Transverse colon (tissue), 4 donors: ENCODE measurements at regions not wholly inside any gene's neighbourhood (a gene's known extent, or its start where the extent isn't known, plus 50 kb on each side); places are given as distances from the start of the nearest gene placed in this dataset.

ENCODE experiments used
- DNase-seq: peaks from one replicate; pipeline ENCODE4 v3.0.0-alpha.2; 2019
- H3K27ac ChIP-seq, 4 donors: fragments of 200-600 bp; sonication (generic); 2 replicates each; pipeline ENCODE4 v1.5.1; 2016 to 2018; ENCODE audit warnings: inconsistent platforms in 4 of 4
- H3K27me3 ChIP-seq: fragments of 200-600 bp; sonication (generic); 2 replicates; pipeline ENCODE4 v1.5.1; 2017; ENCODE audit warnings: inconsistent platforms
- H3K36me3 ChIP-seq, 4 donors: fragments of 200-600 bp; sonication (generic); 2 replicates each; pipeline ENCODE4 v1.5.1; 2017 to 2019; ENCODE audit warnings: inconsistent platforms in 4 of 4
- H3K4me1 ChIP-seq, 4 donors: fragments of 200-600 bp; sonication (generic); 2 replicates each; pipeline ENCODE4 v1.5.1; 2017 to 2020; ENCODE audit warnings: inconsistent platforms in 4 of 4
- H3K4me3 ChIP-seq, 4 donors: fragments of 200-600 bp; sonication (generic); 1 replicate in 1 of 4; 2 replicates in 3 of 4; pipeline versions ENCODE4 v1.5.1 to v1.6.1; 2017 to 2019; ENCODE audit warnings: inconsistent platforms in 4 of 4
- H3K9me3 ChIP-seq, 2 donors: fragments of 200-600 bp; sonication (generic); 2 replicates each; pipeline ENCODE4 v1.5.1; 2017 to 2019; ENCODE audit warnings: inconsistent platforms in 2 of 2
- EP300 ChIP-seq: sonication (generic); formaldehyde crosslinking; IDR thresholded peaks from one replicate; pipeline ENCODE4 v1.6.1; 2017; ENCODE audit warnings: antibody characterized with exemption, low read depth
- POLR2A ChIP-seq: fragments of 450-650 bp; IDR thresholded peaks from one replicate; pipeline ENCODE4 v1.6.1; 2016; ENCODE audit warnings: antibody characterized with exemption, mild to moderate bottlenecking, moderate library complexity
- POLR2AphosphoS5 ChIP-seq, 3 donors: sonication (generic); formaldehyde crosslinking; IDR thresholded peaks; one replicate each; pipeline ENCODE4 v1.6.1; 2016; ENCODE audit warnings: antibody characterized with exemption in 3 of 3
- WGBS, 2 donors: methylation state at CpG; one replicate each; pipeline ENCODE4 v1.1.5; 2018; ENCODE audit warnings: low coverage in 1 of 2; 5-methylcytosine and 5-hydroxymethylcytosine counted together
- in situ Hi-C, 4 donors: fragments of 200-750 bp; cut with MboI; loops; one replicate each; pipeline versions ENCODE4 v1.15.0 to v1.15.1; 2017; ENCODE audit warnings: low sequenced_read_pairs in 3 of 4, low pct_ligation_motif_present in 1 of 4, low pct_unique_long_range_greater_than_20kb in 1 of 4
- intact Hi-C: fragments of 100-400 bp; cut with DNase I; formaldehyde crosslinking; loops from one replicate; pipeline ENCODE4 v1.15.1; 2023; ENCODE audit warnings: low total_unique reads
- TF ChIP-seq, protein P1 (sequence below), 5 experiments: fragments of 200-600 bp in 3 of 5; fragments of 450-650 bp in 2 of 5; sonication (generic) in 3 of 5; IDR thresholded peaks; 1 replicate in 2 of 5; 2 replicates in 3 of 5; pipeline ENCODE4 v1.5.1; 2016 to 2017; ENCODE audit warnings: antibody characterized with exemption in 5 of 5, inconsistent platforms in 3 of 5, mild to moderate bottlenecking in 2 of 5, moderate library complexity in 1 of 5

DNA sequence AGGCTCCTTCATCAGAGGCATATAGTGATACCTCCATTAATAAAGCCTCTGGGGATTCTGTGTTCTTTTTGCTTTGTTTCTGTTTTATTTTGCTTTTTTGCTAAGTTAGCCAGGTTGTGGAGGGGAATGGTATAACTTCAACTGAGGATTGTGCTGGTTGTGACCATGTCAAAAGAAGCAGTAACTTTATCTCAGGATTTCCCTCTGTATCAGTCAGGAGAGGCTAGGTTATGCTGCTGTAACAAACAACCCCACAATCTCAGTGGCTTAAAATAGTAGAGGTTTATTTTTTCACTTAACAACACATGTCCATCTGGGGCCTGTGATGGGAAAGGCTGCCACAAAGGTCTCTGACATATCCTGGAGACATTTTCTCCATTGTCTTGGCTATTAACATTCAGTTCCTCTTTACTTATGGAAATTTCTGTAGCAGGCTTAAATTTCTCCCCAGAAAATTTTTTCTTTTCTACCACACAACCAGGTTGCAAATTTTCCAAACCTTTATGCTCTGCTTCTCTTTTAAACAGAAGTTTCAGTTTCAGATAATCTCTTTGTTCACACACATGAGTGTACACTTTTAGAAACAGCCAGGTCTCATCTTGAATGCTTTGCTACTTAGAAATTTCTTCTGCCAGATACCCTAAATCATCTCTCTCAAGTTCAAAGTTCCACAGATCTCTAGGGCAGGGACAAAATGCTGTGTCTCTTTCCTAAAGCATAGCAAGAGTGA lies 64.7 kb downstream of the UCHL1 start:
- Histone ChIP-seq H3K27me3 (no peaks in the 10 kb centered on the region), H3K4me1 (no peaks in the 10 kb centered on the region), H3K36me3 (no peaks in the 10 kb centered on the region), H3K27ac (no peak overlapping the region), H3K4me3 (no peak overlapping the region), H3K9me3 (no peaks in the 10 kb centered on the region)
- TF ChIP-seq EP300 (no peak), POLR2A (no peak), POLR2AphosphoS5 (IDR thresholded peaks at IDR 0.05) (no peak)
- TF ChIP-seq, protein P1, sequence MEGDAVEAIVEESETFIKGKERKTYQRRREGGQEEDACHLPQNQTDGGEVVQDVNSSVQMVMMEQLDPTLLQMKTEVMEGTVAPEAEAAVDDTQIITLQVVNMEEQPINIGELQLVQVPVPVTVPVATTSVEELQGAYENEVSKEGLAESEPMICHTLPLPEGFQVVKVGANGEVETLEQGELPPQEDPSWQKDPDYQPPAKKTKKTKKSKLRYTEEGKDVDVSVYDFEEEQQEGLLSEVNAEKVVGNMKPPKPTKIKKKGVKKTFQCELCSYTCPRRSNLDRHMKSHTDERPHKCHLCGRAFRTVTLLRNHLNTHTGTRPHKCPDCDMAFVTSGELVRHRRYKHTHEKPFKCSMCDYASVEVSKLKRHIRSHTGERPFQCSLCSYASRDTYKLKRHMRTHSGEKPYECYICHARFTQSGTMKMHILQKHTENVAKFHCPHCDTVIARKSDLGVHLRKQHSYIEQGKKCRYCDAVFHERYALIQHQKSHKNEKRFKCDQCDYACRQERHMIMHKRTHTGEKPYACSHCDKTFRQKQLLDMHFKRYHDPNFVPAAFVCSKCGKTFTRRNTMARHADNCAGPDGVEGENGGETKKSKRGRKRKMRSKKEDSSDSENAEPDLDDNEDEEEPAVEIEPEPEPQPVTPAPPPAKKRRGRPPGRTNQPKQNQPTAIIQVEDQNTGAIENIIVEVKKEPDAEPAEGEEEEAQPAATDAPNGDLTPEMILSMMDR (IDR thresholded peaks at IDR 0.05): no peak
- DNase-seq: no peak
- in situ Hi-C loops (no loop called here), intact Hi-C loops (no loop called here)

DNA sequence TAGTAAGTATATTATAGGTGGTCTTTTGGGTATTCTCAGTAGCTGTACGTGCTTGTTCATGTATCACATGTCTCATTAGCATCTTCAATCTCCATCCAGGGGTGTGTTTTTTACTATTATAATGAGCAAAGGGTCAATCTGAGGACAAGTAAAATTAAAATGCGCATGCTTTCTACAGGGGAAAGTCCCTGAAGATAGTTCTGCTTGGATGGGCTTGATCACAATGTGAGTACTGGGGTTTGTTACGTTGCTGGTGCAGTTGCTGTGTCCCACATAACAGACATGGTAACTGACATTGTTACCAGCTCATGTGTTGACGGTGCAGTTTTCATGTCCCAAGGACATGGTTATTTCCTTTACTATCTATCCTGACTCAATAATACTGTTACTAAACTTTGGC lies 65.9 kb downstream of the UCHL1 start:
- WGBS, 2 donors: 77 to 78% methylated on average over 4 of the region's 4 CpGs
- intact Hi-C loops (no loop called here), in situ Hi-C loops (no loop called here)
- TF ChIP-seq, protein P1 (IDR thresholded peaks at IDR 0.05): no peak
- no peak for TF ChIP-seq POLR2AphosphoS5 (IDR thresholded peaks at IDR 0.05)
- no peak for TF ChIP-seq POLR2A
- no peak for TF ChIP-seq EP300
- Histone ChIP-seq H3K9me3 (no peaks in the 10 kb centered on the region), H3K4me3 (no peak overlapping the region), H3K27me3 (no peaks in the 10 kb centered on the region), H3K27ac (no peak overlapping the region), H3K36me3 (no peaks in the 10 kb centered on the region), H3K4me1 (no peaks in the 10 kb centered on the region)
- DNase-seq: no peak

DNA sequence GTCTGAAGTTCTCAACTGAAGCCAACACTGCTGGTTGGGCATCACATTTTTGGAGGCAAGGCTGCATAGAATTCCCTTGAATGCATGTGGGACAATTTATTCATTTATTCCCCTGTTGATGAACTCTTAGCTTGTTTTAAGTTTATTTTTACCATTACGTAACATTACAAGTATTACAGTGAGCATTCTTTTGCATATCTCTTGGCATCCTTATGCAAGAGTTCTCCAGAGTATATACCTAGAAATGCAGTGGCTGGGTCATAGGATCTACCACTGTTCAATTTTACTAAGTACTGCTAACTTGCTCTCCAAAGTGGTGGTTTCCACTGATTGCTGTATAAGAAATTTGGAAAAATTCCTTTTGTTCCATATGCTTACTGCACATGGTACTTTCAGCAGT lies 66.5 kb downstream of the UCHL1 start:
- Histone ChIP-seq H3K9me3 (no peaks in the 10 kb centered on the region), H3K4me3 (no peak overlapping the region), H3K27me3 (no peaks in the 10 kb centered on the region), H3K27ac (no peak overlapping the region), H3K36me3 (no peaks in the 10 kb centered on the region), H3K4me1 (no peaks in the 10 kb centered on the region)
- in situ Hi-C loops (no loop called here), intact Hi-C loops (no loop called here)
- 92 to 100% methylated on average over 1 of the region's 1 CpG for WGBS, 2 donors
- DNase-seq: no peak
- TF ChIP-seq EP300 (no peak), POLR2AphosphoS5 (IDR thresholded peaks at IDR 0.05) (no peak), POLR2A (no peak)
- TF ChIP-seq, protein P1 (IDR thresholded peaks at IDR 0.05): no peak

DNA sequence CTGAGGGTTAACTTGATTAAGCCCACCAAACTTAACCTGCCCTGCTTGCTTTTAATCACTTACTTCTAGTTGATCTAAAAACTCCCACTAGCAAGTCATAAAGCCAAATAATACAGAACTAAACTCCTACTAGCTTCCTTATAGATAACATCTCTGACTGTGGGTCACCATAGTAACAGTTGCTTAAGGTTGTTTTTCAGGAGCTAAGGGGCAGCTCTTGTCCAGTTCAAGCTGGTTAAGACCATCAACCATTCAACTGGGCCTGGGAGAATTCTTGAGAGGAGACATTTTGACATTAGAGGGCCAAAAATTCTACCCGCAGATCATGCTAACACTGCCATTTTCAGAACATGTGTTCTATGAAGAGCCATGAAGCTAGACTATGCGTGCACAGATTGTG lies 67.0 kb downstream of the UCHL1 start:
- no peak overlapping the region for H3K4me3 ChIP-seq
- WGBS, 2 donors: 100% methylated on average over 2 of the region's 2 CpGs; no CpG with 5 or more reads in 1 of the 2 donors
- TF ChIP-seq POLR2AphosphoS5 (IDR thresholded peaks at IDR 0.05): no peak
- TF ChIP-seq, protein P1 (IDR thresholded peaks at IDR 0.05): no peak
- no peaks in the 10 kb centered on the region for H3K9me3 ChIP-seq
- no peaks in the 10 kb centered on the region for H3K36me3 ChIP-seq
- no peak for DNase-seq
- H3K4me1 ChIP-seq: no peaks in the 10 kb centered on the region
- in situ Hi-C loops (no loop called here), intact Hi-C loops (no loop called here)
- no peak overlapping the region for H3K27ac ChIP-seq
- H3K27me3 ChIP-seq: no peaks in the 10 kb centered on the region
